ENCODE measurements at regions not wholly inside any gene's neighbourhood (a gene's known extent, or its start where the extent isn't known, plus 50 kb on each side); places are given as distances from the start of the nearest gene placed in this dataset.

DNA sequence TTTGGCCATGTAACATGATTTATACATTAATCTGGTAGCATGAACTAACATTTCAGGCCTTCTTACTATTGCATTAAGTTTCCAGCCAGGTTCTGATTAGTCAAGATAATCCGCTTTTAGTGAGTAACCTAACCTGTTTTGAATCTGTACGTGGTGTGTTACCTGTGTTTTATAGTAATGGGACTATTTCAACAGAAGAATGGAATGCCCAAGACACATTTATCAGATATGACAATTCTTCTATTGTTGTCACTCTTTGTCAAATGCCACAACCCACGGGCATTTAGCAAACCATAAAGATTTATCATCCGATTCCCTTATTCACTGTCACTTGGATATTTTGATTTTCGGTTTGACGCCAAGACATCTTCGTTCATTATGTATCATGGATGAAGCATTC is 117.9 kb downstream of the ETAA1 start:
- no peak for DNase-seq (ENCODE audit: low spot score)
- in situ Hi-C loops (cut with MboI; ENCODE audit: low pct_unique_long_range_greater_than_20kb, low sequenced_read_pairs, unreplicated experiment), result no loop called here
- no peak for TF ChIP-seq CTCF (IDR thresholded peaks at IDR 0.05; ENCODE audit: extremely low read depth, insufficient read depth, missing control alignments)

- no peak for DNase-seq (ENCODE audit: low spot score)
- no peak for TF ChIP-seq CTCF (IDR thresholded peaks at IDR 0.05; ENCODE audit: extremely low read depth, insufficient read depth, missing control alignments)
- in situ Hi-C loops (cut with MboI; ENCODE audit: low pct_unique_long_range_greater_than_20kb, low sequenced_read_pairs, unreplicated experiment), result no loop called here
Observed at GRCh38 chr2:67515538-67515937, 118.4 kb downstream of the ETAA1 start.

- DNase-seq (ENCODE audit: low spot score), result no peak
- no peak for TF ChIP-seq CTCF (IDR thresholded peaks at IDR 0.05; ENCODE audit: extremely low read depth, insufficient read depth, missing control alignments)
- in situ Hi-C loops (cut with MboI; ENCODE audit: low pct_unique_long_range_greater_than_20kb, low sequenced_read_pairs, unreplicated experiment), result no loop called here
Observed at GRCh38 chr2:67516362-67516761, 119.2 kb downstream of the ETAA1 start.

- no peak for DNase-seq (ENCODE audit: low spot score)
- in situ Hi-C loops (cut with MboI; ENCODE audit: low pct_unique_long_range_greater_than_20kb, low sequenced_read_pairs, unreplicated experiment), result no loop called here
- TF ChIP-seq CTCF (IDR thresholded peaks at IDR 0.05; ENCODE audit: extremely low read depth, insufficient read depth, missing control alignments), result no peak
Observed at GRCh38 chr2:67516899-67517530, 119.9 kb downstream of the ETAA1 start.

- DNase-seq (ENCODE audit: low spot score), result no peak
- no peak for TF ChIP-seq CTCF (IDR thresholded peaks at IDR 0.05; ENCODE audit: extremely low read depth, insufficient read depth, missing control alignments)
- in situ Hi-C loops (cut with MboI; ENCODE audit: low pct_unique_long_range_greater_than_20kb, low sequenced_read_pairs, unreplicated experiment), result no loop called here
Observed at GRCh38 chr2:67522148-67522547, 125.0 kb downstream of the ETAA1 start.

GRCh38 chr2:67524213-67524612 is 127.1 kb downstream of the ETAA1 start:
- no peak for TF ChIP-seq CTCF (IDR thresholded peaks at IDR 0.05; ENCODE audit: extremely low read depth, insufficient read depth, missing control alignments)
- DNase-seq (ENCODE audit: low spot score), result no peak
- in situ Hi-C loops (cut with MboI; ENCODE audit: low pct_unique_long_range_greater_than_20kb, low sequenced_read_pairs, unreplicated experiment), result no loop called here

DNA sequence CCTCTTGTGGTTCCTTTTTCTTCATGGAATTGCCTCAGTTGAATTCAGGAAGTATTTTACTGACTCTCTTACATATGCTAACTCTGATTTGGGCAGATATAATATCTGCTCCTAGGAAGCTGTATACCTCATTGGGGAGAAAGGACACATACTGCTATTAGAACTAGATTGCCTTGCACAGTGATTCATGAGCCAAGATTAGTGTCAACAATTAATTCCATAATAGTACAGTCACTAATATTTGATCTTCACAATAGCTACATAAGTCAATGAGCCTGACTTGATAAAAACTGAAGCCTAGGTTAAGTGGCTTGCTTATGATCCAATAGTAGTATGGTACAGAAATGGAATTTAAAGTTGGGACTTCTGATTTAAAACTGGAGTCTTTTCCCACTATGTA is 127.6 kb downstream of the ETAA1 start:
- in situ Hi-C loops (cut with MboI; ENCODE audit: low pct_unique_long_range_greater_than_20kb, low sequenced_read_pairs, unreplicated experiment), result no loop called here
- DNase-seq (ENCODE audit: low spot score), result no peak
- no peak for TF ChIP-seq CTCF (IDR thresholded peaks at IDR 0.05; ENCODE audit: extremely low read depth, insufficient read depth, missing control alignments)
